ENCODE measurements at regions not wholly inside any gene's neighbourhood (a gene's known extent, or its start where the extent isn't known, plus 50 kb on each side); places are given as distances from the start of the nearest gene placed in this dataset.

DNA sequence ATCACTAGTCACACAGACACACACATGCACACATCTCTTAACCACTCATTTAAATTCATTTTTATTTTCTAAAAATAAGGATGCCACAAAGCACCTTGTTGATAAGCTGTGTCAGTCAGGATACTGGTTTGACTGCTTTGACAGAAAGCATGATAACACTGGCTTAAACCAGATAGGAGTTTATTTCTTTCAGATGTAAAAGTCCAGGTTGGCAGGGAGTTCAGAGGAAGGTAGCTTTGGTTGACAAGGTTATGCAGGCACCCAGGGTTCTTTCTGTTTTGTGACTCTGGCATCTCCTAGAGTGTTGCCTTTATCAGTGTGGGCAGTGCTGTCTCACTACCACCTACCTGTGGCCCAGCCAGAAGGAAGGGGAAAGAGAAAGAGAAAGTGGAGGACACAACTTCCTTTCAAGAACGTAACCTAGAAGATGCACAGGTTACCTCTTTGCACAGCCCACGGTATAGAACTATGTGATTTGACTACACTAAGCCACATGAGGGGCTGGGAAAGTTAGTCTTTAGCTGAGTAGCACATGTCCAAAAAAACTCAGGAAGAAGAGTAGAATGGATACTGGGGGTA is 334.7 kb downstream of the OSTF1 start:
- no peak for TF ChIP-seq CTCF (IDR thresholded peaks at IDR 0.05; ENCODE audit: poor library complexity)
- no peak for TF ChIP-seq EZH2 (IDR thresholded peaks at IDR 0.05; ENCODE audit: borderline replicate concordance)
- no peak for TF ChIP-seq EZH2phosphoT487 (IDR thresholded peaks at IDR 0.05; ENCODE audit: low read depth, severe bottlenecking, unreplicated experiment)

All from hepatocyte (in vitro differentiated cells).